HCT116 (cell line): ENCODE measurements at regions not wholly inside any gene's neighbourhood (a gene's known extent, or its start where the extent isn't known, plus 50 kb on each side); places are given as distances from the start of the nearest gene placed in this dataset.

ENCODE experiments used
- ATAC-seq: fragments of 200-7000 bp; cut with Tn5 transposase; 2 replicates; pipeline ENCODE4 v1.9.1; 2020; ENCODE audit warnings: mild to moderate bottlenecking, moderate library complexity
- BruUV-seq: library from RNA; stranded (reverse); fragments of 400-500 nt; replicated peaks from 2 replicates; lab custom pipeline; 2021; lab: Mats Ljungman, UMichigan
- CTCF ChIA-PET: fragments of 300-600 bp; sonication (Branson Sonifier 250); formaldehyde crosslinking; loops from one replicate; lab custom pipeline; 2021; ENCODE audit warnings: antibody characterized with exemption; lab: Charles Lee
- POLR2A ChIA-PET: fragments of 300-600, 350-600 bp; sonication (Branson Sonifier 250); formaldehyde crosslinking; loops from one replicate; lab custom pipeline; 2021; ENCODE audit warnings: antibody characterized with exemption; lab: Charles Lee
- RAD21 ChIA-PET, 2 experiments: fragments of 300-600 bp; sonication (Branson Sonifier 250); formaldehyde crosslinking; loops; one replicate each; lab custom pipeline; 2023; ENCODE audit warnings: low total read pairs in 2 of 2; ENCODE audit not compliant: uncharacterized antibody in 2 of 2, unreplicated experiment in 2 of 2, low non-redundant PET in 1 of 2; lab: Charles Lee
- DNase-seq: peaks from one replicate; pipeline ENCODE4 v3.0.0-alpha.2; 2010; ENCODE audit warnings: low read depth, low spot score
- H2AFZ ChIP-seq: fragments of 200-600 bp; shearing (Covaris generic), sonication (generic); 2 replicates; pipeline ENCODE4 v1.6.1; 2017; ENCODE audit warnings: low read depth, mixed run types, mixed read lengths, antibody characterized with exemption, low read length; ENCODE audit not compliant: poor library complexity, severe bottlenecking
- H3K27ac ChIP-seq: 2 replicates; pipeline ENCODE4 v1.5.1; 2012; ENCODE audit warnings: low read depth, low read length
- H3K27me3 ChIP-seq: fragments of 200-600 bp; sonication (generic); 2 replicates; pipeline ENCODE4 v1.6.1; 2016; ENCODE audit warnings: mixed run types, low read length, mixed read lengths; ENCODE audit not compliant: insufficient read depth
- H3K36me3 ChIP-seq, 2 experiments: fragments of 200-500 bp in 1 of 2; fragments of 200-600 bp in 1 of 2; sonication (Bioruptor generic) in 1 of 2; sonication (generic) in 1 of 2; 2 replicates each; pipeline versions ENCODE4 v1.5.1 to v1.6.1; 2014 to 2016; ENCODE audit warnings: low read length in 2 of 2, inconsistent platforms in 1 of 2, mixed read lengths in 1 of 2, mixed run types in 1 of 2; ENCODE audit not compliant: insufficient read depth in 2 of 2, control insufficient read depth in 1 of 2
- H3K4me1 ChIP-seq, 2 experiments: fragments of 200-600 bp in 1 of 2; sonication (generic) in 1 of 2; 2 replicates each; pipeline versions ENCODE4 v1.5.1 to v1.6.1; 2012 to 2017; ENCODE audit warnings: low read length in 2 of 2, inconsistent platforms in 1 of 2, mild to moderate bottlenecking in 1 of 2, mixed read lengths in 1 of 2, mixed run types in 1 of 2, moderate library complexity in 1 of 2; ENCODE audit not compliant: insufficient read depth in 2 of 2, control insufficient read depth in 1 of 2
- H3K4me2 ChIP-seq: fragments of 200-600 bp; sonication (generic); 2 replicates; pipeline ENCODE4 v1.6.1; 2017; ENCODE audit warnings: mixed run types, low read length, mixed read lengths
- H3K4me3 ChIP-seq, 2 experiments: fragments of 200-600 bp in 1 of 2; sonication (generic) in 1 of 2; replicated peaks in 1 of 2; 2 replicates each; pipeline ENCODE4 v1.5.1; 2011 to 2016; ENCODE audit warnings: low read length in 2 of 2, control low read depth in 1 of 2, low read depth in 1 of 2, mild to moderate bottlenecking in 1 of 2, mixed read lengths in 1 of 2, mixed run types in 1 of 2
- H3K79me2 ChIP-seq: fragments of 200-600 bp; sonication (generic); 2 replicates; pipeline ENCODE4 v1.6.1; 2017; ENCODE audit warnings: mild to moderate bottlenecking, mixed run types, low read length, moderate library complexity, mixed read lengths; ENCODE audit not compliant: insufficient read depth
- H3K9ac ChIP-seq: fragments of 200-600 bp; sonication (generic); 2 replicates; pipeline ENCODE4 v1.6.1; 2016; ENCODE audit warnings: low read length, mixed read lengths
- H3K9me2 ChIP-seq: fragments of 200-600 bp; sonication (generic), shearing (Covaris generic); 2 replicates; pipeline ENCODE4 v1.6.1; 2017; ENCODE audit warnings: mixed run types, mild to moderate bottlenecking, moderate library complexity; ENCODE audit not compliant: insufficient read depth
- H3K9me3 ChIP-seq, 2 experiments: fragments of 200-500 bp in 1 of 2; fragments of 200-600 bp in 1 of 2; sonication (Bioruptor generic) in 1 of 2; sonication (generic) in 1 of 2; 2 replicates each; pipeline ENCODE4 v1.6.1; 2014 to 2017; ENCODE audit warnings: low read length in 2 of 2, mixed read lengths in 2 of 2, inconsistent platforms in 1 of 2, low read depth in 1 of 2, mild to moderate bottlenecking in 1 of 2, mixed run types in 1 of 2, moderate library complexity in 1 of 2; ENCODE audit not compliant: control insufficient read depth in 1 of 2, insufficient read depth in 1 of 2
- H4K20me1 ChIP-seq: fragments of 200-600 bp; sonication (generic), shearing (Covaris generic); 2 replicates; pipeline ENCODE4 v1.6.1; 2017; ENCODE audit warnings: mixed run types, mild to moderate bottlenecking, moderate library complexity; ENCODE audit not compliant: insufficient read depth
- CBX3 ChIP-seq: IDR thresholded peaks from 2 replicates; pipeline ENCODE4 v1.6.1; 2012; ENCODE audit warnings: low read depth
- CEBPB ChIP-seq: IDR thresholded peaks from 2 replicates; pipeline ENCODE4 v1.6.1; 2012; ENCODE audit warnings: low read depth
- ELF1 ChIP-seq: IDR thresholded peaks from 2 replicates; pipeline ENCODE4 v1.6.1; 2012; ENCODE audit warnings: low read depth, borderline replicate concordance
- EZH2 ChIP-seq: fragments of 200-600 bp; sonication (generic); IDR thresholded peaks from 2 replicates; pipeline ENCODE4 v1.6.1; 2017; ENCODE audit warnings: antibody characterized with exemption, mixed run types
- SRF ChIP-seq: IDR thresholded peaks from 2 replicates; pipeline ENCODE4 v1.6.1; 2012; ENCODE audit warnings: low read depth
- TCF7L2 ChIP-seq: IDR thresholded peaks from 2 replicates; pipeline ENCODE4 v1.7.0; 2011; ENCODE audit warnings: borderline replicate concordance, inconsistent platforms; ENCODE audit not compliant: insufficient read depth, insufficient read length; ENCODE audit errors: extremely low read depth
- ZFX ChIP-seq: fragments of 450-650 bp; IDR thresholded peaks from 2 replicates; pipeline ENCODE4 v1.6.1; 2017
- ZNF274 ChIP-seq: fragments of 200-500 bp; sonication (Bioruptor generic); IDR thresholded peaks from 2 replicates; pipeline ENCODE4 v1.6.1; 2014; ENCODE audit warnings: mild to moderate bottlenecking, low read depth, low read length, inconsistent platforms
- intact Hi-C: fragments of 100-400 bp; cut with micrococcal nuclease; formaldehyde crosslinking; loops from 2 replicates; pipeline ENCODE4 v1.10.0; 2022
- TF ChIP-seq, protein P1 (sequence below): IDR thresholded peaks from 2 replicates; pipeline ENCODE4 v1.6.1; 2012; ENCODE audit warnings: low read depth

DNA sequence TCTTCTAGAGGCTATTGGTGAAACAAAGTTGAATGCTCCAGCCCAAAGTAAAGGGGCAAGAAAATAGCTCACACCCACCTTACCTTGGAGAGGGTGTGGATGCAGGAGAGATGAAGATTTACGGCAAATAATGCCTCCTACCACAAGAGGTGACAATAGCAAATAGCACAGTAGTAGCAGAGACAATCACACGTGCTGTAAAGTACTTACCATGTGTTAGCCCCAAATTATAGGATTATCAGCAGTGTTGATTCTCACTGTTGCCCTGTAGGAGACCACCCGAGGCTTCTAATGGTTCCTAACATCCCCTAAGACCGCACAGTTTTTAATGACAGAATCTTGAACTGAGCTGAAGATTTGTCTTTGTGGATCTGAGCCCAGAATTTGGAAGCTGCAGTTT, 94.8 kb upstream of the FOXA2 start:
- Histone ChIP-seq H3K27ac (no peak overlapping the region), H3K4me1 (no peaks in the 10 kb centered on the region), H3K4me3 (no peak overlapping the region), H3K9ac (no peak overlapping the region), H4K20me1 (no peaks in the 10 kb centered on the region), H3K4me2 (no peak overlapping the region), H3K79me2 (no peaks in the 10 kb centered on the region)
- CTCF ChIA-PET, result no interaction called here
- BruUV-seq, result no TSS peak
- intact Hi-C loops, result no loop called here
- DNase-seq, result no peak
- TF ChIP-seq CBX3, result no peak
- TF ChIP-seq ELF1, result no peak
- TF ChIP-seq ZNF274, result no peak
- no peak for TF ChIP-seq TCF7L2
- TF ChIP-seq, all 23 proteins: peak for 0
- no peaks in the 10 kb centered on the region; the same call in 1 of the 2 replicates for H3K27me3 ChIP-seq
- no peak for ATAC-seq
- ChIA-PET RAD21 (no interaction called here), POLR2A (no interaction called here)
- H3K9me3 ChIP-seq, result peaks cover 5 to 6% of the 10 kb centered on the region in 2 experiments; a peak in 2 of 4 replicates
- H3K9me2 ChIP-seq, result no peaks in the 10 kb centered on the region
- no peak overlapping the region for H2AFZ ChIP-seq
- H3K36me3 ChIP-seq, result no peaks in the 10 kb centered on the region

DNA sequence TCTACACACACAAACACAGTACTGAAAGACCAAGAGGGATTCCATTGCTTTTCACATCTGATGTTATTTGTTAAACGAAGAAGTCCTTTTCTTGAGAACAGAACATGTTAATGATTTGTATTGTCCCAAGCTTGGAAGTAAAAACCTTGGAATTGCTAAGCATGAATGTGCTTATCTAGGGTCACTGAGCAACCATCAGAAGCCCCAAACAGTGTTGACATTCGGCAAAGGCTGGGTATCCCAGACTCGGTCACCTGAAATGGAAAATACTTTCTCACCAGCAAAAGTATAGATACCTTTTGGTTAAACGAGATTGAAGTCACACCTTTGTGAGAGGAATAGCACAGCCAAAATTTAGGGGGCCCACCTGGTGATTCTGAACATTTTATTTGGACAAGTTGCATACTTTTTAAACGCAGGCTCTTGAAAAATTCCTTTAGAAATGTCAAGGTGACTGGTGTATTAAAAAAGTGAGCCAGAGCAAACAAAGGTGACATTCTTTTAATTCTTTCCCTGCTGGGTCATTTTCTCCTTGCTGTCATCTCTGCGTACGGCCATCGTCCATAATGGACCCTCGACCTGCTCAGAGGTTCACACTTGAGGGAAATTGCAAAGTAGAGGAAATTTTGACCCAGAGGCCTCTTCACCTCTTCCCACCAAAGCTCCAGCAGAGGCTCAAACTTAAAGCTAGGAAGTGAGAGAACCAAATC, 95.8 kb upstream of the FOXA2 start:
- intact Hi-C loops, result loop anchor here (5.0 kb wide), 2 partner anchors 93 to 228 kb away; no protein-coding TSS in a partner anchor
- no peaks in the 10 kb centered on the region for H3K4me1 ChIP-seq
- H3K27me3 ChIP-seq, result no peaks in the 10 kb centered on the region; the same call in 1 of the 2 replicates
- ATAC-seq (no peak), DNase-seq (no peak)
- H3K4me3 ChIP-seq, result no peak overlapping the region
- POLR2A ChIA-PET, result no interaction called here
- H3K4me2 ChIP-seq, result no peak overlapping the region
- RAD21 ChIA-PET, result no interaction called here
- no peaks in the 10 kb centered on the region for H3K79me2 ChIP-seq
- H2AFZ ChIP-seq, result no peak overlapping the region
- no peak overlapping the region for H3K27ac ChIP-seq
- H3K9ac ChIP-seq, result no peak overlapping the region
- H3K36me3 ChIP-seq, result no peaks in the 10 kb centered on the region
- CTCF ChIA-PET, result interaction anchor here (1.2 to 6.7 kb wide), 2 partner anchors 340 to 344 kb away, joined by 3 to 79 read pairs; no protein-coding TSS in a partner anchor
- peaks cover 5 to 6% of the 10 kb centered on the region in 2 experiments; a peak in 2 of 4 replicates for H3K9me3 ChIP-seq
- TF ChIP-seq SRF, result no peak
- no peak for TF ChIP-seq CEBPB
- no peak for TF ChIP-seq ZFX
- TF ChIP-seq CBX3, result no peak
- TF ChIP-seq EZH2, result no peak
- TF ChIP-seq, protein P1, sequence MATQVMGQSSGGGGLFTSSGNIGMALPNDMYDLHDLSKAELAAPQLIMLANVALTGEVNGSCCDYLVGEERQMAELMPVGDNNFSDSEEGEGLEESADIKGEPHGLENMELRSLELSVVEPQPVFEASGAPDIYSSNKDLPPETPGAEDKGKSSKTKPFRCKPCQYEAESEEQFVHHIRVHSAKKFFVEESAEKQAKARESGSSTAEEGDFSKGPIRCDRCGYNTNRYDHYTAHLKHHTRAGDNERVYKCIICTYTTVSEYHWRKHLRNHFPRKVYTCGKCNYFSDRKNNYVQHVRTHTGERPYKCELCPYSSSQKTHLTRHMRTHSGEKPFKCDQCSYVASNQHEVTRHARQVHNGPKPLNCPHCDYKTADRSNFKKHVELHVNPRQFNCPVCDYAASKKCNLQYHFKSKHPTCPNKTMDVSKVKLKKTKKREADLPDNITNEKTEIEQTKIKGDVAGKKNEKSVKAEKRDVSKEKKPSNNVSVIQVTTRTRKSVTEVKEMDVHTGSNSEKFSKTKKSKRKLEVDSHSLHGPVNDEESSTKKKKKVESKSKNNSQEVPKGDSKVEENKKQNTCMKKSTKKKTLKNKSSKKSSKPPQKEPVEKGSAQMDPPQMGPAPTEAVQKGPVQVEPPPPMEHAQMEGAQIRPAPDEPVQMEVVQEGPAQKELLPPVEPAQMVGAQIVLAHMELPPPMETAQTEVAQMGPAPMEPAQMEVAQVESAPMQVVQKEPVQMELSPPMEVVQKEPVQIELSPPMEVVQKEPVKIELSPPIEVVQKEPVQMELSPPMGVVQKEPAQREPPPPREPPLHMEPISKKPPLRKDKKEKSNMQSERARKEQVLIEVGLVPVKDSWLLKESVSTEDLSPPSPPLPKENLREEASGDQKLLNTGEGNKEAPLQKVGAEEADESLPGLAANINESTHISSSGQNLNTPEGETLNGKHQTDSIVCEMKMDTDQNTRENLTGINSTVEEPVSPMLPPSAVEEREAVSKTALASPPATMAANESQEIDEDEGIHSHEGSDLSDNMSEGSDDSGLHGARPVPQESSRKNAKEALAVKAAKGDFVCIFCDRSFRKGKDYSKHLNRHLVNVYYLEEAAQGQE, result no peak
- H3K9me2 ChIP-seq, result no peaks in the 10 kb centered on the region
- no TSS peak for BruUV-seq
- H4K20me1 ChIP-seq, result no peaks in the 10 kb centered on the region
